K562 (cell line): ENCODE measurements at regions not wholly inside any gene's neighbourhood (a gene's known extent, or its start where the extent isn't known, plus 50 kb on each side); places are given as distances from the start of the nearest gene placed in this dataset.

Experiments
- EP400 ChIP-seq: fragments of 450-650 bp; IDR thresholded peaks from 2 replicates; pipeline ENCODE4 v1.6.1; 2017; ENCODE audit warnings: antibody characterized with exemption, mild to moderate bottlenecking, moderate library complexity
- FOXM1 ChIP-seq, 2 experiments: fragments of 450-650 bp in 1 of 2; sonication (generic) in 1 of 2; formaldehyde crosslinking in 1 of 2; IDR thresholded peaks; 2 replicates each; pipeline versions ENCODE4 v1.6.1 to v1.9.0; 2017 to 2022; ENCODE audit warnings: low read depth in 2 of 2, mild to moderate bottlenecking in 2 of 2, missing genetic modification reagents in 1 of 2, moderate library complexity in 1 of 2
- JUND ChIP-seq, 2 experiments: IDR thresholded peaks; 2 replicates in 1 of 2; 3 replicates in 1 of 2; pipeline ENCODE4 v1.6.1; 2011; ENCODE audit warnings: borderline replicate concordance in 2 of 2, low read depth in 2 of 2, low read length in 2 of 2, improper control_type of control experiment in 1 of 2, missing biosample characterization in 1 of 2, missing genetic modification characterization in 1 of 2, missing genetic modification reagents in 1 of 2
- KHSRP ChIP-seq: fragments of 450-650 bp; IDR thresholded peaks from 2 replicates; pipeline ENCODE4 v1.6.1; 2017
- MAZ ChIP-seq, 2 experiments: fragments of 450-650 bp in 1 of 2; sonication (generic) in 1 of 2; formaldehyde crosslinking; IDR thresholded peaks in 1 of 2; conservative IDR thresholded peaks in 1 of 2; 2 replicates each; pipeline versions ENCODE4 v1.4.0 to v1.5.0; 2020; ENCODE audit warnings: mild to moderate bottlenecking in 1 of 2, missing genetic modification reagents in 1 of 2
- REST ChIP-seq, 2 experiments: fragments of 450-650 bp; formaldehyde crosslinking in 1 of 2; IDR thresholded peaks; 2 replicates each; pipeline versions ENCODE4 v1.4.0 to v1.6.1; 2014 to 2020; ENCODE audit warnings: mild to moderate bottlenecking in 2 of 2, borderline replicate concordance in 1 of 2, low read depth in 1 of 2
- TEAD2 ChIP-seq: fragments of 450-650 bp; IDR thresholded peaks from 2 replicates; pipeline ENCODE4 v1.6.1; 2016; ENCODE audit warnings: missing genetic modification characterization, control low read depth, missing compliant biosample characterization
- ZBED1 ChIP-seq: IDR thresholded peaks from 2 replicates; pipeline ENCODE4 v1.6.1; 2014
- ZNF347 ChIP-seq: fragments of 450-650 bp; formaldehyde crosslinking; IDR thresholded peaks from 2 replicates; pipeline ENCODE4 v1.4.0; 2020; ENCODE audit warnings: low read depth, mild to moderate bottlenecking, moderate library complexity
- ZNF384 ChIP-seq: IDR thresholded peaks from 2 replicates; pipeline ENCODE4 v1.6.1; 2012; ENCODE audit warnings: low read depth, low read length, improper control_type of control experiment
- ZNF57 ChIP-seq: fragments of 450-650 bp; formaldehyde crosslinking; IDR thresholded peaks from 2 replicates; pipeline ENCODE4 v1.4.0; 2020; ENCODE audit warnings: mild to moderate bottlenecking, moderate library complexity
- ZNF740 ChIP-seq, 3 experiments: fragments of 200-800 bp in 1 of 3; sonication (Bioruptor generic) in 1 of 3; sonication (generic) in 1 of 3; formaldehyde crosslinking in 1 of 3; IDR thresholded peaks; 2 replicates each; pipeline versions ENCODE4 v1.6.1 to v1.8.0; 2016 to 2022; ENCODE audit warnings: mild to moderate bottlenecking in 2 of 3, missing compliant biosample characterization in 2 of 3, missing genetic modification characterization in 2 of 3, missing genetic modification reagents in 1 of 3
- ZNF785 ChIP-seq: fragments of 250-450 bp; sonication (Bioruptor Pico); IDR thresholded peaks from 2 replicates; pipeline ENCODE4 v1.4.0; 2020; ENCODE audit warnings: mild to moderate bottlenecking

GRCh38 chr22:49704345-49705215 is 123.1 kb downstream of the BRD1 start (continued):
- TF ChIP-seq REST (IDR thresholded peaks at IDR 0.05; ENCODE audit: borderline replicate concordance) (no peak; the same call in 1 of the 2 replicates), REST (CRISPR knock-in tag; IDR thresholded peaks at IDR 0.05; ENCODE audit: low read depth) (no peak), EP400 (no peak), ZBED1 (peak; percentile 67; the same call in 1 of the 2 replicates), ZNF384 (no peak), MAZ (CRISPR knock-in tag; conservative IDR thresholded peaks at IDR 0.05 in 1 of 2, IDR thresholded peaks at IDR 0.05 in 1 of 2) (peak; percentile 70 to 82), FOXM1 (IDR thresholded peaks at IDR 0.05; ENCODE audit: low read depth) (peak; percentile 89), FOXM1 (CRISPR knock-in tag; IDR thresholded peaks at IDR 0.05; ENCODE audit: low read depth) (no peak), JUND (IDR thresholded peaks at IDR 0.05; ENCODE audit: borderline replicate concordance, low read depth, low read length) (no peak), JUND (tag; IDR thresholded peaks at IDR 0.05; ENCODE audit: borderline replicate concordance, low read depth, low read length) (no peak; the same call in 2 of the 3 replicates), ZNF347 (CRISPR knock-in tag) (no peak), ZNF57 (CRISPR knock-in tag) (no peak), ZNF785 (CRISPR knock-in tag) (no peak), TEAD2 (tag) (no peak), KHSRP (no peak), ZNF740 (CRISPR knock-in tag; IDR thresholded peaks at IDR 0.05) (no peak), ZNF740 (tag; IDR thresholded peaks at IDR 0.05) (no peak)
